D721Med (cell line): ENCODE measurements at regions not wholly inside any gene's neighbourhood (a gene's known extent, or its start where the extent isn't known, plus 50 kb on each side); places are given as distances from the start of the nearest gene placed in this dataset.

ENCODE experiments used
- DNase-seq: peaks from one replicate; pipeline ENCODE4 v3.0.0; 2011; ENCODE audit warnings: low spot score; ENCODE audit not compliant: insufficient read length
- FAIRE-seq: peaks from 2 replicates; lab custom pipeline; 2011; peaks lifted over from hg19 to GRCh38; lab: Jason Lieb, UNC
- CTCF ChIP-seq: IDR thresholded peaks from 2 replicates; pipeline ENCODE4 v1.5.1; 2012; ENCODE audit warnings: mild to moderate bottlenecking, control low read depth; ENCODE audit not compliant: insufficient read depth; ENCODE audit errors: missing control alignments

- no peak for TF ChIP-seq CTCF
- no peak for DNase-seq
- no peak for FAIRE-seq
Observed at GRCh38 chr4:174080361-174080760, 203.1 kb downstream of the FBXO8 start.

- no peak for DNase-seq
- FAIRE-seq: no peak
- TF ChIP-seq CTCF: no peak
Observed at GRCh38 chr4:174071595-174071994, 211.9 kb downstream of the FBXO8 start.

GRCh38 chr4:174069848-174070330 lies 213.6 kb downstream of the FBXO8 start:
- FAIRE-seq (no peak), DNase-seq (no peak)
- TF ChIP-seq CTCF: no peak

- no peak for TF ChIP-seq CTCF
- FAIRE-seq (no peak), DNase-seq (no peak)
Observed at GRCh38 chr4:174066611-174067205, 216.8 kb downstream of the FBXO8 start.

GRCh38 chr4:174062831-174063230 lies 220.6 kb downstream of the FBXO8 start:
- no peak for FAIRE-seq
- no peak for DNase-seq
- TF ChIP-seq CTCF: no peak

- DNase-seq (no peak), FAIRE-seq (no peak)
- no peak for TF ChIP-seq CTCF
Observed at GRCh38 chr4:174061026-174061425, 222.4 kb downstream of the FBXO8 start.

GRCh38 chr4:174058846-174059245 lies 224.6 kb downstream of the FBXO8 start:
- TF ChIP-seq CTCF: no peak
- DNase-seq: no peak
- no peak for FAIRE-seq
